ENCODE measurements at regions not wholly inside any gene's neighbourhood (a gene's known extent, or its start where the extent isn't known, plus 50 kb on each side); places are given as distances from the start of the nearest gene placed in this dataset.

DNA sequence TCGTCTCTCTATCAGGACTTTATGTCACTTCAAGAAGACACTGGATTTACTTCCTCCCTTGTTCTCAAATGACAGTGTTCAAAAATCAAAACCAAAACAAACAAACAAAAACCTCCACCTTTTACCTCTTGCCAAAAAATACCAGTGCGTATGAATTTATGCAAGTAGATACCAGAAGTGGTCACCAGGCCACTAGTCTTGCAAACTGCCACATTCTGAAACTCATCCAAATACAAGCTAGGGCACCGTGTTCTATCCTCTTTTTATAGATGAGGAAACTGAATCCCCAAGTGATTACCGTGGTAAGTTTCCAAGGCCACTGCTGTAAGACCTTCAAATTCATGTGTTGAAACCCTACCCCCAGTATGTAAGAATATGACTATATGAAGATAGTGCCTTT lies 343.9 kb upstream of the KITLG start:
- TF ChIP-seq EZH2phosphoT487 (IDR thresholded peaks at IDR 0.05; ENCODE audit: low read length) (no peak), EZH2 (optimal IDR thresholded peaks at IDR 0.05; ENCODE audit: low read depth, low read length) (no peak), CTCF (IDR thresholded peaks at IDR 0.05; ENCODE audit: low read length) (no peak)
- Histone ChIP-seq H4K20me1 (ENCODE audit: insufficient read depth, low read length) (no peaks in the 10 kb centered on the region), H3K79me2 (ENCODE audit: low read length) (no peaks in the 10 kb centered on the region), H3K4me2 (ENCODE audit: low read depth, low read length) (no peak overlapping the region), H3F3A (ENCODE audit: insufficient read depth, low read length) (no peaks in the 10 kb centered on the region), H3K4me1 (ENCODE audit: low read length) (peaks cover 12% of the 10 kb centered on the region), H3K9me3 (replicated peaks; ENCODE audit: insufficient read depth, low read length) (no peaks in the 10 kb centered on the region), H3K4me3 (ENCODE audit: low read length) (no peak overlapping the region), H2AFZ (ENCODE audit: low read length) (no peak overlapping the region), H3K27me3 (replicated peaks; ENCODE audit: insufficient read depth, low read length) (no peaks in the 10 kb centered on the region), H3K27ac (ENCODE audit: low read length) (no peak overlapping the region), H3K9ac (ENCODE audit: low read length) (no peak overlapping the region), H3K9me2 (replicated peaks; ENCODE audit: insufficient read depth, low read length) (no peaks in the 10 kb centered on the region), H3K36me3 (replicated peaks; ENCODE audit: insufficient read depth, low read length) (no peaks in the 10 kb centered on the region)
- no peak for DNase-seq

DNA sequence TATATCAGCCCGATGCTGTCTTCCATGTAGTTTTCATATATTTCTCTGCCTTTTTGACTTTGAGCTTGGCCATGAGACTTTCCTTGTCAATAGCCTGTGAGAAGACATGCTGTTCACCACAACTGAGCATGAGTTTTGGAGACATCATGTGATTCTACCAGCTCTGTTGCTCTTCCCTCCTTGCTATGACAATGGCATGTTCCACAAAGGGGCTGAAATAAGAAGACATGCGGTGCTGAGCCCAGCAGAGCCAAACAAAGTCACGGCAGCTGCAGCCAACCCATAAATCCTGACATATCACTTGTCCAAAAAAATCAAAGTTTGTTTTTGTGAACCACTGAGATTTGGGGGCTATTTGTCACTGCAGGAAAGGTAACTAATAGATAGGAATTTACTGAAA lies 343.4 kb upstream of the KITLG start:
- no peak overlapping the region for H3K4me2 ChIP-seq (ENCODE audit: low read depth, low read length)
- no peak overlapping the region for H3K27ac ChIP-seq (ENCODE audit: low read length)
- no peak overlapping the region for H3K4me3 ChIP-seq (ENCODE audit: low read length)
- no peaks in the 10 kb centered on the region for H3K36me3 ChIP-seq (replicated peaks; ENCODE audit: insufficient read depth, low read length)
- no peaks in the 10 kb centered on the region for H3K27me3 ChIP-seq (replicated peaks; ENCODE audit: insufficient read depth, low read length)
- DNase-seq = no peak
- no peaks in the 10 kb centered on the region for H3K9me3 ChIP-seq (replicated peaks; ENCODE audit: insufficient read depth, low read length)
- TF ChIP-seq EZH2 (optimal IDR thresholded peaks at IDR 0.05; ENCODE audit: low read depth, low read length) (no peak), CTCF (IDR thresholded peaks at IDR 0.05; ENCODE audit: low read length) (no peak), EZH2phosphoT487 (IDR thresholded peaks at IDR 0.05; ENCODE audit: low read length) (no peak)
- H2AFZ ChIP-seq (ENCODE audit: low read length) = no peak overlapping the region
- no peaks in the 10 kb centered on the region for H3K79me2 ChIP-seq (ENCODE audit: low read length)
- no peaks in the 10 kb centered on the region for H3F3A ChIP-seq (ENCODE audit: insufficient read depth, low read length)
- peaks cover 12% of the 10 kb centered on the region for H3K4me1 ChIP-seq (ENCODE audit: low read length)
- no peaks in the 10 kb centered on the region for H3K9me2 ChIP-seq (replicated peaks; ENCODE audit: insufficient read depth, low read length)
- no peaks in the 10 kb centered on the region for H4K20me1 ChIP-seq (ENCODE audit: insufficient read depth, low read length)
- H3K9ac ChIP-seq (ENCODE audit: low read length) = no peak overlapping the region

DNA sequence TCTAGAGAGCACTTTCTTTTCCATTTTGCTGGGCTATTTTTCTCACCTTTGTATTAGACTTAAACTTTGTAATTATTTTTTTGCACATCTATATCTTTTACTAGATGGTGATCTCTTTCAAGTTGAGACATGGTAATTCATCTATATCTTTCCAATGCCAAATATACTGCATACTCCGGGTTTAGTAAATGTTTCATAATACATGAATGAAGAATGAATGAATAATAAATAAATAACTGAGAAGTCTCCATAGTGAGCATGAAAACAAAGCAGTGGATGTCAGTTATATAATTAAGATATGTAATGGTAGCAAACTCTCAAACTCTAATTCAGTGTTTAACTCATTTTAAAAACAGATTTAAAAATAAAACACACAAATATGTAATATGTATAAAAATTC lies 342.5 kb upstream of the KITLG start:
- Histone ChIP-seq H4K20me1 (ENCODE audit: insufficient read depth, low read length) (no peaks in the 10 kb centered on the region), H3F3A (ENCODE audit: insufficient read depth, low read length) (no peaks in the 10 kb centered on the region), H3K4me2 (ENCODE audit: low read depth, low read length) (no peak overlapping the region), H3K27ac (ENCODE audit: low read length) (no peak overlapping the region), H3K36me3 (replicated peaks; ENCODE audit: insufficient read depth, low read length) (no peaks in the 10 kb centered on the region), H2AFZ (ENCODE audit: low read length) (no peak overlapping the region), H3K79me2 (ENCODE audit: low read length) (no peaks in the 10 kb centered on the region), H3K4me1 (ENCODE audit: low read length) (peaks cover 12% of the 10 kb centered on the region), H3K4me3 (ENCODE audit: low read length) (no peak overlapping the region), H3K27me3 (replicated peaks; ENCODE audit: insufficient read depth, low read length) (no peaks in the 10 kb centered on the region; the same call in 1 of the 2 replicates), H3K9me2 (replicated peaks; ENCODE audit: insufficient read depth, low read length) (no peaks in the 10 kb centered on the region), H3K9ac (ENCODE audit: low read length) (no peak overlapping the region), H3K9me3 (replicated peaks; ENCODE audit: insufficient read depth, low read length) (no peaks in the 10 kb centered on the region)
- DNase-seq = no peak
- no peak for TF ChIP-seq EZH2 (optimal IDR thresholded peaks at IDR 0.05; ENCODE audit: low read depth, low read length)
- TF ChIP-seq CTCF (IDR thresholded peaks at IDR 0.05; ENCODE audit: low read length) = no peak
- no peak for TF ChIP-seq EZH2phosphoT487 (IDR thresholded peaks at IDR 0.05; ENCODE audit: low read length)

Data from MM.1S (cell line).